T47D (cell line): ENCODE measurements at regions not wholly inside any gene's neighbourhood (a gene's known extent, or its start where the extent isn't known, plus 50 kb on each side); places are given as distances from the start of the nearest gene placed in this dataset.
"Not testable (repeated sequence)": the region's sequence is repeated elsewhere in the genome, so short reads cannot be mapped to it uniquely, and the experiment has no call there.

Source experiments
- DNase-seq, 2 experiments: peaks; one replicate each; pipeline versions ENCODE4 v3.0.0 to v3.0.0-alpha.2; 2011 to 2012; ENCODE audit warnings: low read depth in 1 of 2, low spot score in 1 of 2
- JUND ChIP-seq: IDR thresholded peaks from 2 replicates; pipeline ENCODE4 v1.6.1; 2012; ENCODE audit warnings: low read depth
- in situ Hi-C: cut with HindIII; loops from 2 replicates; pipeline ENCODE4 v1.10.0; 2016; ENCODE audit warnings: low sequenced_read_pairs, low pct_unique_long_range_greater_than_20kb

- TF ChIP-seq JUND = no peak
- DNase-seq = no peak
- in situ Hi-C loops = no loop called here
Measured at GRCh38 chr11:127996825-127997224, 590.5 kb downstream of the ETS1 start.

GRCh38 chr11:127995921-127996320 is 591.4 kb downstream of the ETS1 start:
- no peak for TF ChIP-seq JUND
- in situ Hi-C loops = no loop called here
- no peak for DNase-seq

- in situ Hi-C loops = no loop called here
- TF ChIP-seq JUND = no peak
- DNase-seq = no peak
Measured at GRCh38 chr11:127994736-127995135, 592.6 kb downstream of the ETS1 start.

GRCh38 chr11:127993788-127994187 is 593.6 kb downstream of the ETS1 start:
- in situ Hi-C loops = no loop called here
- no peak for TF ChIP-seq JUND
- DNase-seq = no peak

GRCh38 chr11:127993281-127993680 is 594.1 kb downstream of the ETS1 start:
- TF ChIP-seq JUND = no peak
- in situ Hi-C loops = no loop called here

GRCh38 chr11:127986073-127986472 is 601.3 kb downstream of the ETS1 start:
- in situ Hi-C loops = no loop called here
- no peak for TF ChIP-seq JUND
- no peak for DNase-seq

More at GRCh38 chr11:127993281-127993680, 594.1 kb downstream of the ETS1 start:
- no peak for DNase-seq

GRCh38 chr11:127972816-127973215 is 614.5 kb downstream of the ETS1 start:
- in situ Hi-C loops = no loop called here
- no peak for DNase-seq
- no peak for TF ChIP-seq JUND

- TF ChIP-seq JUND = no peak
- no peak for DNase-seq
- in situ Hi-C loops = no loop called here
Measured at GRCh38 chr11:127971448-127971847, 615.9 kb downstream of the ETS1 start.

- TF ChIP-seq JUND = no peak
- in situ Hi-C loops = no loop called here
- DNase-seq = no peak
Measured at GRCh38 chr11:127966821-127967220, 620.5 kb downstream of the ETS1 start.

GRCh38 chr11:127965939-127966668 is 621.3 kb downstream of the ETS1 start:
- in situ Hi-C loops = no loop called here
- no peak for DNase-seq
- TF ChIP-seq JUND = no peak

- in situ Hi-C loops = no loop called here
- TF ChIP-seq JUND = no peak
- DNase-seq = no peak
Measured at GRCh38 chr11:127962416-127962815, 624.9 kb downstream of the ETS1 start.

- in situ Hi-C loops = no loop called here
- no peak for DNase-seq
- no peak for TF ChIP-seq JUND
Measured at GRCh38 chr11:127950162-127950561, 637.2 kb downstream of the ETS1 start.

GRCh38 chr11:127943763-127944162 is 643.6 kb downstream of the ETS1 start:
- in situ Hi-C loops = no loop called here
- no peak for TF ChIP-seq JUND
- DNase-seq = no peak

GRCh38 chr11:127943152-127943551 is 644.2 kb downstream of the ETS1 start:
- no peak for TF ChIP-seq JUND
- in situ Hi-C loops = no loop called here
- no peak for DNase-seq

- in situ Hi-C loops, DNase-seq: not testable (repeated sequence)
Measured at GRCh38 chr11:127941554-127941953, 645.8 kb downstream of the ETS1 start.
